GM13976 (cell line): ENCODE measurements at regions not wholly inside any gene's neighbourhood (a gene's known extent, or its start where the extent isn't known, plus 50 kb on each side); places are given as distances from the start of the nearest gene placed in this dataset.

ENCODE experiments used
- DNase-seq: peaks from one replicate; pipeline ENCODE4 v3.0.0; 2012; ENCODE audit warnings: low spot score
- in situ Hi-C: fragments of 300-500 bp; cut with MboI; formaldehyde crosslinking; loops from one replicate; pipeline ENCODE4 v1.12.0; 2022; ENCODE audit warnings: low sequenced_read_pairs, mixed read lengths, inconsistent platforms; ENCODE audit not compliant: unreplicated experiment
- TF ChIP-seq, protein P1 (sequence below): IDR thresholded peaks from 2 replicates; pipeline ENCODE4 v1.5.1; 2012; ENCODE audit warnings: borderline replicate concordance, mild to moderate bottlenecking; ENCODE audit not compliant: insufficient read depth; ENCODE audit errors: extremely low read depth, missing control alignments, control extremely low read depth

DNA sequence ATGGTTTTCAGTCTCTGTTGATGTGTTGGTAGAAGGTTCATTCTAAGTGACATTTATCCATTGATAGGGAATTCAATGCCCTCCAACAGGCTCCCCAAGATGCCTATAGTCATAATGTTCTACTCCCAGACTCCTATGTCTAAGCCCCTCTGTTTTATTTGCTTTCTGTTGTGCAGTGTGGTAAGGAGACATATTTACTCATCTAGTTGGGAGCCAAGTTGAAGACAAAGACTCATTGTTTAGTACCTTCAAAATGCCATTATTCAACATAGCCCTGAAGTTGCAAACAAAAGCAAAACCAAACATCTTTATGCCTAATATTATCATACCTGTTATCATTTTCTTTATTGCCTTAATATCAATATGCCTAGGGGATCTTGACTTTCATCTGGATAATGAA is 302.1 kb downstream of the RMST start:
- TF ChIP-seq, protein P1, sequence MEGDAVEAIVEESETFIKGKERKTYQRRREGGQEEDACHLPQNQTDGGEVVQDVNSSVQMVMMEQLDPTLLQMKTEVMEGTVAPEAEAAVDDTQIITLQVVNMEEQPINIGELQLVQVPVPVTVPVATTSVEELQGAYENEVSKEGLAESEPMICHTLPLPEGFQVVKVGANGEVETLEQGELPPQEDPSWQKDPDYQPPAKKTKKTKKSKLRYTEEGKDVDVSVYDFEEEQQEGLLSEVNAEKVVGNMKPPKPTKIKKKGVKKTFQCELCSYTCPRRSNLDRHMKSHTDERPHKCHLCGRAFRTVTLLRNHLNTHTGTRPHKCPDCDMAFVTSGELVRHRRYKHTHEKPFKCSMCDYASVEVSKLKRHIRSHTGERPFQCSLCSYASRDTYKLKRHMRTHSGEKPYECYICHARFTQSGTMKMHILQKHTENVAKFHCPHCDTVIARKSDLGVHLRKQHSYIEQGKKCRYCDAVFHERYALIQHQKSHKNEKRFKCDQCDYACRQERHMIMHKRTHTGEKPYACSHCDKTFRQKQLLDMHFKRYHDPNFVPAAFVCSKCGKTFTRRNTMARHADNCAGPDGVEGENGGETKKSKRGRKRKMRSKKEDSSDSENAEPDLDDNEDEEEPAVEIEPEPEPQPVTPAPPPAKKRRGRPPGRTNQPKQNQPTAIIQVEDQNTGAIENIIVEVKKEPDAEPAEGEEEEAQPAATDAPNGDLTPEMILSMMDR: no peak
- DNase-seq: no peak
- in situ Hi-C loops: no loop called here

DNA sequence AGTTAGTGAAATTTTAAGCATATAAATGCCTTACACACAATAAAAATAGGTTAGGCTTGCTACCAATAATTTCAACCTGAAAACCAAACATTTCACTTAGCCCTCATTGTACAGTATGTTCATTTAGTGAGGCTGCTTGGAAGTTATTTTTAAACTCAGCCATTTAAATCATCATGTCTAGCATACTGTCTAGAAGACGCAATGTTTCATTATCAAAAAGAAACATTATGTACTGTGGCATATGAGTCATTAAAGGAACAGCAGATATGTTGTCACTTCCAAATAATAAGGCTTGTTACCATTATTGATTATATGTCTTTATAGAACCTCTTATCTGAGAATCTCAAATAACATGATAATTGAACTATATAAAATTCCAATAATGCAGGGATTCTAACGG is 304.7 kb downstream of the RMST start:
- in situ Hi-C loops: no loop called here
- TF ChIP-seq, protein P1: no peak
- no peak for DNase-seq

DNA sequence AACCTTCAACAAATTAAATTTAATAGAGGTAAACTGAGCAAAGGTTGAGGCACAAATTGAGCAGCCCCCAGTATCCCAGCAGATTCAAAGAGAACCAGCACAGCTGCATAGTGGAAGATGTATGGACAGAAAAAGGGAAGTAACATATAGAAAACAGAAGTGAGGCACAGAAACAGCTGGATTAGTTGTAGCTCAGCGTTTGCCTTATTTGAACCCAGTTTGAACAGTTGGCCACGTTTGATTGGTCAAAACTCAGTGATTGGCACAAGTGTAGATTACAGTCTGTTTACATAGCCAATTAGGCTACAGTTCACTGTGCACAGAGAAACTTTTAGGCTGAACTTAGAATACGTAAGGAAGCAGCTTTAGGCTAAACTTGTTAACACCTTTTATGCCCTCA is 315.5 kb downstream of the RMST start:
- in situ Hi-C loops: no loop called here
- no peak for DNase-seq
- TF ChIP-seq, protein P1: no peak

DNA sequence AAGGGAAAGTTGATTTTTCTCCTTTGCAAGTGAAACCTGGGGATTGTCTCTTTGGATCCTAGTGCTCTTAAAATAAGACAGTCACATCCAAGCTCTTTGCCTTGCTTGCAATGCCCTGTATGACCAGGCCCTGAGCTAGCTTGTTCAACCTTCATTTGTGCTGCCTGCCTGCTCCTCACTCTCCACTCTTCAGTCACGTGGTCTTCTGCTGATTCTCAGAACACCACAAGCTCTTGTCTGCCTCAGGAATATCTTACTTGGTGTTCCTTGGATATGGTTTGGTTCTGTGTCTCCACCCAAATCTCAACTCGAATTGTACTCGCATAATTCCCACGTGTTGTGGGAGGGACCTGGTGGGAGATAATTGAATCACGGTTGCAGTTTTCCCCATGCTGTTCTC is 318.7 kb downstream of the RMST start:
- no peak for DNase-seq

DNA sequence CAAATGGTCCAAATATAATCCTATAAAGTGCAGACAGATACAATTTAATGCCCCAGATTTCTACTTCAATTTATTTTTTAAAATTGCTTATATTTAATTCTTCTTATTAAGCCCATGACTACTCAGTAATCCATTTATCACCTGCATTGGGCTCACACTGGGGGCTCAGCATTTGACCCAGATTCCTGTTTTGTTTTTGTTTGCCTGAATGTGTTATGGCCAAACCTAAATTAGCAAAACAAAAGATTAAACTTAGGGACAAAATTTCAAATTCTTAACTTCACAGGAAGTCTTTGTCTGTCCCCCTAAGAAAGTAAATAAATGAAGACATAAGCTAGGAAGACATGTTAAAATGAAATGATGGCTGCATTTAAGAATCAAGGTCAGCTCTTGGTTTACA is 322.3 kb downstream of the RMST start:
- no peak for DNase-seq
- TF ChIP-seq, protein P1: no peak
- in situ Hi-C loops: no loop called here

More for the DNA sequence above, 318.7 kb downstream of the RMST start:
- TF ChIP-seq, protein P1: no peak
- in situ Hi-C loops: no loop called here

DNA sequence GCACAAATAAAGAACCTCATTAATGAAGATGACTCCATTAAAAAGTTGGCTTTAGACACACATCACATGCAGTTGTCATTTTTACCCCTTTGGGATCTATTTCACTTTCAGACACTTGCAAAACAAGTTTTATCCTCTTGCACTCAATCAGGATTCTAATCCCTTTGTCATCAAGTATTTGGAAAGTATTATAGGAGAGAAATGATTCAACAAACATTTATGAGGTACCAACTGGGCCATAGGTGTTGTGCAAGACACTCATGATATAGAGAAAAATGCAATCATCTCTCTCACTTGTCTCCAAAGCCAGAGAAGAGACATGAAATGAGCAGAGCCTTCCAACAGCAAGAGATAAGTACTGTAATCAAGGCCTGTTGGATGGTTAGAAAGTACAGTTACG is 327.7 kb downstream of the RMST start:
- TF ChIP-seq, protein P1: no peak
- DNase-seq: no peak
- in situ Hi-C loops: no loop called here

DNA sequence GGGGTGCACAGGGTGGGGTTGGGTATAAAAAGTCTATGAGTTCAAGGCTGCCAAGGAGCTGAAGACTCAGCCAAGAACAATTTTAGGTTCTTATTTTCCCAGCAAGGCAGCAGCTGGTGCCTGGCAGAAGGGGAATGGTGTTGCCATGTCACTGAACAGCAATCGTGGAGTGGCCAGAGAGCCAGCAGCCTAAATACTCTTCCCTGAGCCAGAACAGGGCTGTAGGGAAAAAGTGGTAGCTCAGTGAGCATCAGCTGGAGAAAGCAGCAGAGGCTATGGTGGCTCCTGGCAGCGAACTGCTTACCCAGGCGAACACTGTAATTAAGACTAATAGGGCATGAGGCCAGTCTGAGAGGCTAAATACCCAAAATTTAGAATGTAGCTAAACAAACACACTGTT is 334.9 kb downstream of the RMST start:
- DNase-seq: no peak
- TF ChIP-seq, protein P1: no peak
- in situ Hi-C loops: no loop called here
